HG02884 (cell line): ENCODE measurements at regions not wholly inside any gene's neighbourhood (a gene's known extent, or its start where the extent isn't known, plus 50 kb on each side); places are given as distances from the start of the nearest gene placed in this dataset.
"Not testable (repeated sequence)": the region's sequence is repeated elsewhere in the genome, so short reads cannot be mapped to it uniquely, and the experiment has no call there.

ENCODE experiments used
- ATAC-seq: cut with Tn5 transposase; IDR thresholded peaks from one replicate; pipeline ENCODE4 v1.9.1; 2021; ENCODE audit warnings: mild to moderate bottlenecking, moderate library complexity; ENCODE audit not compliant: unreplicated experiment

DNA sequence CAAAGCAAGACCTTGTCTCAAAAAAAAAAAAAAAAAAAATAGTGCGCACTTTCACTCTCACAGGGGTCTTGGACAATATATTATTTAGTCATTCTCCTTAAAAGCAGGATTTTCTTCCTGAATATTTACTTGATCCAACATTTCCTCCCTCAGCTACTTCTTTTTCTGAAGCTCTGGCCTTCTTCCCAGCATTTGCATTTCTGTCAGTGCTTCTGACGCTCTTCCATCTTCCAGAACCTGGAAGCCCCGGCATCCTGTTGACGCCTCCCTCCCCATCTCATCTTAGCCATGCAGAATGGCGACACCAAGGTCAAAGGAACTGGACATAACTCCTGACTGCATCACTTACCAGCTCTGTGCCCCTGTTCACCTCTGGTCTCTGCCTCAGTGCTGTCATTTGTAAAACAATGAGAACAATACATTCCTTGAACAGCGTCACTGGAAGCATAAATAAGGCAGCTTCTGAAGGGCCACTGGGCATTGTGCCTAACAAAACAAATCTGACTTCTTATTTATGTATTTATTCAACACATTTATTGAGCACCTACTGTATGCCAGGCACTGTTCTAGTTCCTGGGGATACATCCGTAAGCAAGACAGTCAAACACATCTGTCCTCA lies 90.9 kb upstream of the MDM1 start:
- ATAC-seq = no peak

DNA sequence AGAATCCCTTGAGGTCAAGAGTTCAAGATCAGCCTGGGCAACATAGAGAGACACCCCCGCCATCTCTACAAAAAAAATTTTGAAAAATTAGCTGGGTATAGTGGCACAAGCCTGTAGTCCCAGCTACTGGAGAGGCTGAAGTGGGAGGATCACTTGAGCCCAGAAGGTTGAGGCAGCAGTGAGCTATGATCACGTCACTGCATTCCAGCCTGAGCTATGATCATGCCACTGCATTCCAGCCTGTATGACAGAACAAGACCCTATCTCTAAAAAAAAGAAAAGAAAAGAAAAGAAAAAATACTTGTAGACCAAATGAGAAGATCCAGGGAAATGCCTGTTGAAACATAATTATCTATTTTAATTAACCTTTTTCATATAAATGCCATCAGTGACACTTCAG lies 93.8 kb upstream of the MDM1 start:
- no peak for ATAC-seq

- ATAC-seq = no peak
Observed at GRCh38 chr12:68428211-68428610, 96.0 kb upstream of the MDM1 start.

GRCh38 chr12:68428724-68429501 lies 96.8 kb upstream of the MDM1 start:
- no peak for ATAC-seq

- ATAC-seq = no peak
Observed at GRCh38 chr12:68429696-68430095, 97.5 kb upstream of the MDM1 start.

- ATAC-seq = no peak
Observed at GRCh38 chr12:68431786-68432185, 99.6 kb upstream of the MDM1 start.

DNA sequence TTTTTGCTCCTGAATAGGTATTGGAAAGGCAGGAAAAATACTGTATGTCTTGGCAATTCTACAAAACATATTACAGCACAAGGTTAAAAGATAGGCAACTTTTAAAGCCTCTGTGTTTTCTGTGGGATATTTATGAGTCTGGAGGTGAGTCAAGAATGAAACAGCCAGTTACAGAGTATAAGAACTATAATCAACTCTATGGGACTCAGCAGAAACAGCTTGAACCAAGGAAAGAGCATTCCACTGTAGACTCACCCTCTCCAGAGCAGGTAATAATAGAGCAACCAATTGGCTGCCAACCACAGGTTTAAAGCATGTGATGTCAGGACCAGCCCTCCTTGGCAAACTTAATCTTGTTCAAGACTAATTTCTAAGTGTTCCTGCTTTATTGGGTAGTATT lies 100.5 kb upstream of the MDM1 start:
- ATAC-seq = no peak

DNA sequence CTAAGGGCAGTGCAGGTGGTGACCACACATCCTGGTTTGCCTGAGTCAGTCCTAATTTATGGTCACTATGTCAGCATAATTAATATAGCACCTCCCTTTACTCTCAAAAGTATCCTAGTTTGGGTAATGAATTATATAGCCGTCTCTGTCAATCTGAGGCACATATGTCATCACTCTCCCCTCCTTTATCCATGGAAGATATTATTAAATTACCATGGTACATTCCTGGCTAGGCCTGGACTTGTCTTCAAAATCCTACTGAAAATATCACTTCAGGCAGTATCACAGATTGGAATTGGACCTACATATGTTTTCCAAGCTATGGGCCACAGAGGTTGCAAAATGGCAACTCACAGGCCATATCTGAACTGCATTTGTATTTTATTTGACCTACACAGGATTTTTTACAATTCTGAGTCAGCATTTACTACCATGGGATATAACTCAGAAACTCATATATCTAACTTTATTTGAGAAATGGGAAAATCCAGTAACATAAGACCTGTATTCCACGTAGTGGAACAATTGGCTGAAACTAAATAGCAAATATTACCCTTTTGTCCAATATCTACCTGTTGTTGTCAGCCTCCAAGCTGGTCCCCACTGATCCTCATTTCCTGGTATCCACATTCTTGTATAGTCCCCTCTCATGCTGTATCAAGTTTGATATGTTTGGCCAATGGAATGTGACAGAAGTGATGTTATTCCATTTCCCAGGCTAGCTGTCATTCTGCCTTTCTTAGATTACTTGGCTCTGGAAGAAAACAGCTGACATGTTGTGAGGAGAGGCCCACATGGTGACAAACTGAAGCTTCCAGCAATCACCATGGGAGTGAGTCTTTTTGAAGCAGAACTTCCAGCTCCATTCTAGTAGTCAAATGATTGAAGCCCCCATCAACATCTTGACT lies 102.5 kb upstream of the MDM1 start:
- no peak for ATAC-seq

- no peak for ATAC-seq
Observed at GRCh38 chr12:68435299-68435637, 103.1 kb upstream of the MDM1 start.

- ATAC-seq = no peak
Observed at GRCh38 chr12:68435816-68436215, 103.7 kb upstream of the MDM1 start.

DNA sequence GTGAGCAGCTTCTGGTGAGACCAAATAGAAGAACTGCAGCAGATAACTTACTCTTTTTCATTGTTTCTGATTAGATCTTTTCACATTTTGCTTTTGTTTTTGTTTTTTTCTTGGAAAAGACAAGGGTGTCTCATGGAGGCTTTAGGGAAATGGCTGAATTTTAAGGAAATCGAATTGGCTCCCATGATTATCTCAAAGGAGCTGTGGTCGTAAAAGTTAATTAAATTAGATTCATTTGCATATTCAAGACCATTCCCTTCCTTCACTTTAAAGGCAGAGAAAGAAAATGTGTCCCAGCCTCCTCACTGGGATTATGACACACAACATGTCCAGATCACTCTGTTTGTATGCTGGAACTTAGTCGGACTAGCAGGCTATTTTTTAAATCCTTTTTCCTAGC lies 106.4 kb upstream of the MDM1 start:
- ATAC-seq = no peak

- no peak for ATAC-seq
Observed at GRCh38 chr12:68439368-68440045, 107.3 kb upstream of the MDM1 start.

- ATAC-seq = no peak
Observed at GRCh38 chr12:68440068-68440581, 108.0 kb upstream of the MDM1 start.

- ATAC-seq = no peak
Observed at GRCh38 chr12:68441167-68441566, 109.0 kb upstream of the MDM1 start.

DNA sequence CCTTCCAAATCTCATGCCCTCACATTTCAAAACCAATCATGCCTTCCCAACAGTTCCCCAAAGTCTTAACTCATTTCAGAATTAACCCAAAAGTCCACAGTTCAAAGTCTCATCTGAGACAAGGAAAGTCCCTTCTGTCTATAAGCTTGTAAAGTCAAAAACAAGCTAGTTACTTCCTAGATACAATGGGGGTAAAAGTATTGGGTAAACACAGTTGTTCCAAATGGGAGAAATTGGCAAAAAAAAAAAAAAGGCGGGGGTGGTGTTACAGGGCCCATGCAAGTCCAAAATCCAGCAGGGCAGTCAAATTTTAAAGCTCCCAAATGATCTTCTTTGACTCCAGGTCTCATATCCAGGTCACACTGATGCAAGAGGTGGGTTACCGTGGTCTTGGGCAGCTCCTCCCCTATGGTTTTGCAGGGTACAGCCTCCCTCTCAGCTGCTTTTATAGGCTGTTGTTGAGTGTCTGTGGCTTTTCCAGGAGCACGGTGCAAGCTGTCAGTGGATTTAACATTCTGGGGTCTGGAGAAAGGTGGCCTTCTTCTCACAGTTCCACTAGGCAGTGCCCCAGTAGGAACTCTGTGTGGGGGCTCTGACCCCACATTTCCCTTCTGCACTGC lies 110.3 kb upstream of the MDM1 start:
- ATAC-seq = not testable (repeated sequence)

- not testable (repeated sequence) for ATAC-seq
Observed at GRCh38 chr12:68443695-68444094, 111.5 kb upstream of the MDM1 start.

DNA sequence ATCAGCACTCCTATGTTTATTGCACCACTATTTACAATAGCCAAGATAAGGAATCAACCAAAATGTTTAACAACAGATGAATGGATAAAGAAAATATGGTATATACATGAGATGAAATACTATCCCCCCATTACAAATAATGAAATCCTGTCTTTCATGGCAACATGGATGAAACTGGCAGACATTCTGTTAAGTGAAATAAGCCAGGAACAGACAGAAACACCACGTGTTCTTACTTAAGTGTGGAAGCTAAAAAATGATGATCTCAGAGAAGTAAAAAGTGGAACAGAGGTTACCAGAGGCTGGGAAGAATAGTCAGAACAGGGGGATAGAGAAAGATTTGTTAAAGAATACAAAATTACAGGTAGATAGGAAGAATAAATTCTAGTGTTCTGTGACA lies 113.7 kb upstream of the MDM1 start:
- ATAC-seq = no peak

DNA sequence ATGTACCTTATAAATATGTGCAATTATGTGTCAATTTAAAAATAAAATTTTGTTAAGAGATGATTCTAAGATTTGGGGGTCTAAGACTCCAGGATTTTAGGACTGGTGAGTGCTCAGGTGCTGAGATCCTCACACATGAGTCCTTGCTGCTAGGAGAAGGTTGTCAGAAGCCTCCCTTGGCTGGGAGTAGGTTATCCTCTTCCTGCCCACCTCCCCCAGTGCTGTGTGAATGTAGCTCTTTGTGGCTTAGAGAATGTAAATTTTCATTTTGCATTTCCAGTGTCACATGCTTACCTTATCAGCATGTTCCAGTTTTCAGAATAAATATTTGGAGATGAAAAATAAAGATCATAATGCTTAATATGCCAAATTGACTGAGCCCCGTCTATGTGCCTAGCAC lies 114.2 kb upstream of the MDM1 start:
- ATAC-seq = no peak

- no peak for ATAC-seq
Observed at GRCh38 chr12:68446901-68447796, 115.0 kb upstream of the MDM1 start.
